GM21786 (cell line): ENCODE measurements at regions not wholly inside any gene's neighbourhood (a gene's known extent, or its start where the extent isn't known, plus 50 kb on each side); places are given as distances from the start of the nearest gene placed in this dataset.

Experiments used
- ATAC-seq: cut with Tn5 transposase; IDR thresholded peaks from one replicate; pipeline ENCODE4 v1.9.1; 2021; ENCODE audit not compliant: unreplicated experiment

- ATAC-seq = no peak
These were observed 190.8 kb downstream of the ATP23 start for GRCh38 chr12:58131986-58132755.

GRCh38 chr12:58138424-58138823 lies 197.1 kb downstream of the ATP23 start:
- no peak for ATAC-seq

GRCh38 chr12:58139894-58140293 lies 198.5 kb downstream of the ATP23 start:
- no peak for ATAC-seq

DNA sequence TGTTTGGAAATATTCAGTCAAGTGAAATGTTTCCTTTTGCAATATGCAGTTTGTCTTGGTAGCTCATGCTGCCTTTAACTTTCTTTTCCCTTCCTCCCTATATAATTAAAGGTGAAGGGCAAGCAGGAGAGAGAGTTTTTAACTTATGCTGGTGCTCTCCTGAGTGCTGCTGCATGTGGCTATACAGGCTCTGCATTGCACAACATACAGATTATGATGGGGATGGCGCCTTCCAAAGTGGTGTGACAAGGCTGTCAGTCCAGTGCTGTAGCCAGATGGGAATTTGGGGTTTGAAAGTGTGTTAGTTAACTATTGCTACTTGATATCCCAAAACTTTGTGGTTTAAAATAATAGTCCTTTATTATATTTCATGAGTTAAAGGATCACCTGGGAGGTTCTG lies 199.0 kb downstream of the ATP23 start:
- ATAC-seq = no peak

DNA sequence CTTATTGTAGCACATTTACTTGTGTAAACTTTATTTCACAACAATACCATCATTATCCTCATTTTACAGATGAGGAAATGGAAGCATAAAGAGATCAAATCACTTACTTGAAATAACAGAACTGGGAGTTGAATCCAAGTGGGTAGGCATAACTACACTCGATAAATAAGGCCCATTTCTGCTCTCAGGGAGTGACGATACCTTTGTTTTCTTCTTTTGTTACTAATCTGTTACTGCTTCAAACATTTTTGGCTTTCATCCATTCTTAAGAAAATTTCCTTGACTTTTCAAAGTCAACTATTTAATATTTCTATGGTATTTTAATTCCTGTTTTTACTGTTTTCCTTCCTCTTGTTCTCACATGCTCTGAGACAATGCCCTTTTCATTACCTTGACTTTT lies 201.6 kb downstream of the ATP23 start:
- ATAC-seq = no peak

GRCh38 chr12:58143498-58143995 lies 202.2 kb downstream of the ATP23 start:
- ATAC-seq = no peak

DNA sequence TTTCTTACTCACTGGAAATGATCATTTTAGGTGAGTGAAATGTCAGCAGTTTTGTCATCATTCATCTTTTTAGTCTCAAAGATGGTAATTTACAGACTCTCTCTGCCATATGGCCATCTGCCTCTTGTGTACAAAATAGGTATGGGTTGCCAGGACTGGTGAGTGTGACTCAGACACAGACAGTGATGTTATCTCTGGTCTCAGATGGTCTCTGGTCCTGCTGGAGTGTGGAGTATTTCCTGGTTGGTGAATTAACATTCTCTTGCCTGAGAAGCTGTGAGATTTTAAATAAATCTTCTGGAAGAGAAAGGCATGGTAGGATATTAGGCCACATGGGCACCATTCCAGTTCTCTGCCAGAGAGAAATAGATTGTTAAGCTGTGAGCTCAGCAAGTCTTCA lies 207.0 kb downstream of the ATP23 start:
- ATAC-seq = no peak

DNA sequence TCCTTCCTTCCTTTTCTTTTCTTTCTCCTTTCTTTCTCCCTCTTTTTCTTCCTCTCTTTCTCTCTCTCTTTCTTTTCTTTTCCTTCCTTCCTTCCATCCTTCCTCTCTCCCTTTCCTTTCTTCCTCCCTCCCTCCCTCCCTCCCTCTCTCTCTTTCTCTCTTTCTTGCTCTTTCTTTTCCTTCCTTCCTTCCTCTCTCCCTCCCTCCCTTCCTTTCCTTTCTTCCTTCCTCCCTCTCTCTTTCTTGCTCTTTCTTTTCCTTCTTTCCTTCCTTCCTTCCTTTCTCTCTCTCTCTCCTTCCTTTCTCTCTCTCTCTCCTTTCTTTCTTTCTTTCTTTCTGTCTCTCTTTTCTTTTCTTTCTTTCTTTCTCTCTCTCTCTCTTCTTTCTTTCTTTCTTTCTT lies 207.6 kb downstream of the ATP23 start:
- ATAC-seq = no peak

GRCh38 chr12:58154359-58154758 lies 213.0 kb downstream of the ATP23 start:
- ATAC-seq = no peak

- ATAC-seq = no peak
These were observed 215.3 kb downstream of the ATP23 start for GRCh38 chr12:58156697-58157096.

GRCh38 chr12:58159941-58160340 lies 218.6 kb downstream of the ATP23 start:
- no peak for ATAC-seq

- no peak for ATAC-seq
These were observed 220.4 kb downstream of the ATP23 start for GRCh38 chr12:58161773-58162172.

- no peak for ATAC-seq
These were observed 221.7 kb downstream of the ATP23 start for GRCh38 chr12:58163021-58163420.

DNA sequence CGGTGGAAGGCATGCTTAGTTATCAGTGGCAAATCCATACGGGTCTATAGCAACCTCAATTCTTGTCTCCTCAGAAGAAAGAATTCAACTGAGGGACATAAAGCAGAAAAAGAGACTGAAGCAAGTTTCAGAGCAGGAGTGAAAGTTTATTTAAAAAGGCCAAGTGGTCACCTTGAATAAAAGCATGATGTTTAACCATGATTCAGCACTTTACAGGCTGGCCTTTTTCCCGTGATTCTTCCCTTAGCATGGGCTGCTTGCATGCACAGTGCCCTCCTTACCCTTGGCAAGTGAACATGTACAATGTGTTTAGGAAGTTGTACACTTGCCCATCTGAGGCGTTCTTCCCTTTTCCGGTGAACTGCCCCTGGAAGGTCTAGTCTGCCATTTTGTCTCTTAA lies 225.3 kb downstream of the ATP23 start:
- no peak for ATAC-seq

DNA sequence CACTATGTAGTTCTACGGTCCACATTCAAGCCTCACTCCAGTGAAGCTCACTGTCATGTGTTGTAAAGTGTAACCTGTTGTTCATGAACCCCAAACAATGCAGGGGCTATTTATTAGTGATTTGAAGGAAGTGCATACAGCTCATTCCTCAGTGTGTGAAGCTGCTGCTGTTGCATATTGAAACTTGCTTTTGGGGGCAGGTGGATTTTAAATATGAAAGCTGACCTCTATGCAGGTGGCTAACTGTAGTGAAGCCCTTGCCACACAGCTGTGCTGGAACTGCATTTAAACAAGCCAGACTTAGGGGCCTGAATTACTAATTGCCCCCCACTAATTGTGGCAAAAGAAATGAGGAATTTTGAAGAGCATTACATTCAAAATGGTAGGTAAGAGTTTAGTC lies 226.3 kb downstream of the ATP23 start:
- ATAC-seq = no peak

DNA sequence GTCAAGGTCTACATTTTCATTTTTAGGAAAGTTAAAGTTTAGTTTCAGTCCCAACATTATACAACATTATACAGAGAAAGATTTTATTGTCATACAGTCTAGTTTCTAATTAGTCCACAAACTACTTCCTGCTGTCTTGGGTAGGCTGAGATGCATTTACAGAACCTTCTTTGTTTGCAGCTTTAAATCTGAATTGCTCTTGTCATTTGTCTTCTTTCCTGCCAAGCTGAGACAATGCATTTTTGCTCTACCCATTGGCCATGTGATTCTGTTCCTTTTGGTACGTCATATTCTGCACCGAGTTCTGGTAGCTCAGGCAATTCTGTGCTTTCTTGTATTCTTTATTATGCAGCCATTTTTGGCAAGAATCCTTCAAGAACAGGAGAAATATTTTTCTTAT lies 228.5 kb downstream of the ATP23 start:
- no peak for ATAC-seq

- ATAC-seq = no peak
These were observed 230.5 kb downstream of the ATP23 start for GRCh38 chr12:58171914-58172313.

DNA sequence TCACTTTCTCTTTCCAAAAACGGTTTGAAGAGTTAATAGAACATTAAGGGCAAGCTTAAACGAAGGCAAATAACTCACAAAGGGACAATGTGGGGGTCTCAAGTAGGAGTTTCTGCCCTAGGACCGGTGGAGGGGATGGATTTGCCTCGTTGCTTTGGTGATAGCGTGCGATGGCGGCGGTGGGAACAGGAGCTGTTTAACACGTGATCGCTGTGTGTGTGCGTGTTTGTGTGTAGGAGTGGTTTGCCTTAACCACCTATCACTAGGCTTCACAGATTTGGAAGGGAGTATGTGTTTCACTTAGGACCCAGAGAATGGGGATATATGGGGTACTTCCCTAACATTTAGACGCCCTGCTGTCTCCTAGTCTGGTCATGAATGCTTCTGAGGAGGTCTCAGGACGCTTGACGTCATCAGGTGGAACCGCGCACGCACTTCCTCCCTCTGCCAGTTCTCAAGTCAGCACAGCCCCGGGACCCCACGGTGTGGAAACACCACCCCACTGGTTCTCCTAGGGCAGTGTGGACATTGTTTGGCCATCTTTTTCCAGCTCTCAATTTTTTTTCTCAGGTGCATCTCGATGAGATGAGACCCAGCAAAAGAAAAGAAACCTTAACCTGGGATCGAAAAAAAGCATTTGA lies 231.2 kb downstream of the ATP23 start:
- no peak for ATAC-seq

- ATAC-seq = no peak
These were observed 232.9 kb downstream of the ATP23 start for GRCh38 chr12:58174316-58174715.

DNA sequence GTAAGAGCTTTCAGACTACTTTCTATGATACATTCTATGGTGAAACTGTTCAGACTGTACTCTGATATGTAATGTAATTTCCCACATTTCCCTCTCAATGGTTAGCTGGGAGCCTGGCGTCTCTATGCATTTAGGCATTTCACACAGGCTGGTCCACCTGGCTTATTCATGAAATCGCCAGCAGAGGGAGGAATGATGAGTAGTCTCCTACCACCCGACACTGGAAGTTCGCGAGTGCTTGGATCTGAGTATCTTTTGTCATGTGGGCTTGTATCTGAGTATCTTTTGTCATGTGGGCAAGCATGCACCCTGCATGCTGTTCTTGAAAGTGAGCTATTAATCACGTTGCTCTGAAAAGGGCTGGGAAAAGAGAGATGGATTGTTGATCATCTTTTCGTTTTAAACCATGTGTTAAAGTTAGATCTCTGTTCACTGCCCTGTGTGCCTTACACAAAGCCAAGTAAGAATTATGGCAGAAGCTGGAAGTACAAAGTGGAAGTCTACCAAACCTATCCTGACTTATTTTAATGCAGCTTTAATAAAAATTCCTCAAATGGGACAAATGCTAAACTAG lies 235.0 kb downstream of the ATP23 start:
- no peak for ATAC-seq

DNA sequence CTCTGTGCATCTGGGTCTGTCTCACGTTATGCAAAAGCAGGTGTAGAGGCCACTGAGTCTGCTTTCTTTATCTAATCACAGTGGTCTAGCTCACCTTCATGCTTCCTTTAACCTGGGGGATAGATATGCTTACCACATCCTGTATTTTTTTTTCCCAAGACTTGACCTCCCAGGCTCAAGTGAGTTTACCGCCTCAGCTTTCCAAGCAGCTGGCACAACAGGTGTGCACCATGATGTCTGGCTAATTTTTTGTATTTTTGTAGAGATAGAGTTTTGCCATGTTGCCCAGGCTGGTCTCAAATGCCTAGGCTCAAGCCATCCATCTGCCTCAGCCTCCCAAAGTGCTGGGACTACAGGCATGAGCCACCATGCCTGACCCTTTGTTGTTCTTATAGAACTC lies 236.0 kb downstream of the ATP23 start:
- ATAC-seq = no peak

DNA sequence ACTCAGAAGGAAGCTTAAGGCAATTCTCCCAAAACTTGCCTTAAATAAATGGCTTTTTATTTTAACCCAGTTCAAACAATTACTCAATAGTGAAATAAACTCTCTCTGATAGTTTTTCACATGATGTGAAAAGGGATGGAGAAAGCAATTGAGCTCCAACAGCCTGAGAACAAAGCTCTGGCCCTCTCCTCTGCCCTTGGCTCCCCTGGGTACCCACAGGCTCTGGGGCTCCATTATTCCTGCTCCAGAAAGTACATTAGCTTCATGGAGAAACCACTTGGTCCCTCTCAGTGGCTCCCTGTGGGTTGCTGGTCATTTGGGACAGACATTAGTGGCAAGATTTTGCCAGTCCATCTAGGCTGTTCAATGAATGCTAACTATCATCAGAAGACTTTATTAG lies 242.8 kb downstream of the ATP23 start:
- no peak for ATAC-seq
